Adipocyte (in vitro differentiated cells): ENCODE measurements at regions not wholly inside any gene's neighbourhood (a gene's known extent, or its start where the extent isn't known, plus 50 kb on each side); places are given as distances from the start of the nearest gene placed in this dataset.
"Not testable (repeated sequence)": the region's sequence is repeated elsewhere in the genome, so short reads cannot be mapped to it uniquely, and the experiment has no call there.

Experiments
- DNase-seq: peaks from one replicate; pipeline ENCODE4 v3.0.0-alpha.2; 2015; ENCODE audit warnings: low read depth
- H3K27me3 ChIP-seq: replicated peaks from 2 replicates; pipeline ENCODE4 v1.7.0; 2013; ENCODE audit warnings: mild to moderate bottlenecking, low read length, moderate library complexity; ENCODE audit not compliant: control insufficient read depth, insufficient read depth
- H3K36me3 ChIP-seq: 2 replicates; pipeline ENCODE4 v1.7.0; 2013; ENCODE audit warnings: low read length, mild to moderate bottlenecking, moderate library complexity; ENCODE audit not compliant: control insufficient read depth, insufficient read depth, severe bottlenecking
- H3K4me1 ChIP-seq: 2 replicates; pipeline ENCODE4 v1.7.0; 2013; ENCODE audit warnings: mild to moderate bottlenecking, low read length, moderate library complexity; ENCODE audit not compliant: control insufficient read depth, insufficient read depth
- H3K4me3 ChIP-seq: 2 replicates; pipeline ENCODE4 v1.7.0; 2013; ENCODE audit warnings: mild to moderate bottlenecking, low read length, moderate library complexity
- H3K9ac ChIP-seq: 2 replicates; pipeline ENCODE4 v1.7.0; 2013; ENCODE audit warnings: mild to moderate bottlenecking, low read length, moderate library complexity
- H3K9me3 ChIP-seq: 2 replicates; pipeline ENCODE4 v1.7.0; 2013; ENCODE audit warnings: mild to moderate bottlenecking, low read length, moderate library complexity; ENCODE audit not compliant: control insufficient read depth

DNA sequence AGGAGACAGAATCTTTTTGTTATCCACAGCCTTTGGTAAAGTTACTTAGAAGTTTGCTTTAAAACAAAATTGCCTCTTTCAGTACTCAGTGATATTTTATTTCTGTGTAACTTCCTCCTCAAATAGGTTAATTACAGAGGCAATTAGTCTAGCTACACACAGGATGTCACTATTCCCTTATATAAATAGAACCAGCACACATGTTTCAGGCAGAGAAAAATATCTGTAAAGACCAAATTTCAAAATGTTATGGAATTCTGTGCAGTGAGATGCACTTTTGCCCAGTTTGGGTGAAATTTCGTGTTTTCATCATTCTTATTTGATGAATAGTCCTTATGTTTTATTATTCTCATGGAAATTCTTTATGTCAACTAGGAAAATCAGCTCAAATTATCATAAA, 410.6 kb upstream of the SOX5 start:
- Histone ChIP-seq H3K9me3 (no peaks in the 10 kb centered on the region), H3K4me3 (peak overlapping the region; percentile 68), H3K27me3 (no peaks in the 10 kb centered on the region), H3K9ac (peak overlapping the region; percentile 83), H3K4me1 (peaks cover 38% of the 10 kb centered on the region), H3K36me3 (no peaks in the 10 kb centered on the region)
- DNase-seq = no peak

- Histone ChIP-seq H3K4me1 (peaks cover 34% of the 10 kb centered on the region), H3K27me3 (no peaks in the 10 kb centered on the region), H3K9ac (peak overlapping the region; percentile 83), H3K36me3 (no peaks in the 10 kb centered on the region), H3K4me3 (peak overlapping the region; percentile 68), H3K9me3 (no peaks in the 10 kb centered on the region)
- DNase-seq = peak; percentile 25
Measured at GRCh38 chr12:24359418-24359817, 409.9 kb upstream of the SOX5 start.

GRCh38 chr12:24356240-24356804, 406.9 kb upstream of the SOX5 start:
- H3K9ac ChIP-seq = no peak overlapping the region
- H3K36me3 ChIP-seq = no peaks in the 10 kb centered on the region
- no peak for DNase-seq
- H3K9me3 ChIP-seq = no peaks in the 10 kb centered on the region
- peaks cover 28% of the 10 kb centered on the region for H3K4me1 ChIP-seq
- no peak overlapping the region for H3K4me3 ChIP-seq
- no peaks in the 10 kb centered on the region for H3K27me3 ChIP-seq

DNA sequence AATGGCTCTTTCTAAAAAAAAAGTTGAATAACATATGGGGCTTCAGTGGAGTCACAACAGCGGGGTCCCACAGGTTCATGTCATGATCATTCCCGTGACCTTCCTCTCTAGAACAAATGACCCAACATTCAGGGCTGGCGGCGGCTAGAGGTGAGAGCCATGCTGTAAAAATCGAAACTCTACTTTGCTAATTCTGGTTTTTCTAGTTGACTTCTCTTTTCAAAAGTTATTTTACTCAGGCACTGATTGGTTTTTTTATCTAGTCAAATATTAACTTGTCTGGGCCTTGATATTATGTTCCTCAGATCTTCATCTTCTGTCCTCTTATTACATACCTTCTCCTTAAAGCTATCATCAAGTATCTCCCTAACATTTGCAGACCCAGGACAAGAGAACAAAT, 402.9 kb upstream of the SOX5 start:
- Histone ChIP-seq H3K4me3 (no peak overlapping the region), H3K9me3 (no peaks in the 10 kb centered on the region), H3K36me3 (no peaks in the 10 kb centered on the region), H3K4me1 (peaks cover 4% of the 10 kb centered on the region), H3K9ac (no peak overlapping the region), H3K27me3 (no peaks in the 10 kb centered on the region)
- DNase-seq = no peak

GRCh38 chr12:24349051-24349799, 399.8 kb upstream of the SOX5 start:
- Histone ChIP-seq H3K4me3 (no peak overlapping the region), H3K27me3 (no peaks in the 10 kb centered on the region), H3K36me3 (no peaks in the 10 kb centered on the region), H3K4me1 (peaks cover 4% of the 10 kb centered on the region), H3K9me3 (no peaks in the 10 kb centered on the region), H3K9ac (no peak overlapping the region)
- DNase-seq = no peak

- H3K4me1 ChIP-seq, H3K36me3 ChIP-seq, H3K9me3 ChIP-seq, H3K9ac ChIP-seq, H3K27me3 ChIP-seq, H3K4me3 ChIP-seq, DNase-seq: not testable (repeated sequence)
Measured at GRCh38 chr12:24348180-24348579, 398.7 kb upstream of the SOX5 start.

DNA sequence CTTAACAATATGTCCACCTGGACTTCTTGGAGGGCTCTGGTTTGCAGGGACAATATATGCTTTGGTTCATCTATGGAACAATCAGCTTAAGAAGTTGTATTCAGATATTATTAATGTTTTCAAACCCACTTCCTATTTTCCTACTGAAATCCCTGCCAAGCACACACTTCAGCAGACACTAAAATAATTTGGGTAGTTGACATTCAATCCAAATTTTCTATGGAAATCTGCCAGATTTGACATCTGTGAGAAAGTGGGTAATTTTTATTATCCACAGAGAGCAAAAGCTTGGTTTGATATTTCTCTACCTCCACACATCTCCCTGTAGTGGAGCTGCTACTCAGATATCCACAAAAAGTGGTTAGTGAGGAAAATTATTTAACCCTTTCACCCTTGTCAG, 378.8 kb upstream of the SOX5 start:
- Histone ChIP-seq H3K36me3 (peaks cover 4% of the 10 kb centered on the region), H3K4me3 (no peak overlapping the region), H3K27me3 (no peaks in the 10 kb centered on the region), H3K4me1 (no peaks in the 10 kb centered on the region), H3K9ac (no peak overlapping the region), H3K9me3 (no peaks in the 10 kb centered on the region)
- DNase-seq = no peak

GRCh38 chr12:24325331-24325730, 375.9 kb upstream of the SOX5 start:
- no peak overlapping the region for H3K9ac ChIP-seq
- no peak overlapping the region for H3K4me3 ChIP-seq
- no peaks in the 10 kb centered on the region for H3K4me1 ChIP-seq
- H3K27me3 ChIP-seq = no peaks in the 10 kb centered on the region
- peaks cover 2% of the 10 kb centered on the region for H3K36me3 ChIP-seq
- H3K9me3 ChIP-seq = no peaks in the 10 kb centered on the region
- DNase-seq = no peak

- Histone ChIP-seq H3K9ac (no peak overlapping the region), H3K36me3 (no peaks in the 10 kb centered on the region), H3K4me1 (no peaks in the 10 kb centered on the region), H3K27me3 (no peaks in the 10 kb centered on the region), H3K9me3 (no peaks in the 10 kb centered on the region), H3K4me3 (no peak overlapping the region)
- no peak for DNase-seq
Measured at GRCh38 chr12:24307716-24308335, 358.4 kb upstream of the SOX5 start.

DNA sequence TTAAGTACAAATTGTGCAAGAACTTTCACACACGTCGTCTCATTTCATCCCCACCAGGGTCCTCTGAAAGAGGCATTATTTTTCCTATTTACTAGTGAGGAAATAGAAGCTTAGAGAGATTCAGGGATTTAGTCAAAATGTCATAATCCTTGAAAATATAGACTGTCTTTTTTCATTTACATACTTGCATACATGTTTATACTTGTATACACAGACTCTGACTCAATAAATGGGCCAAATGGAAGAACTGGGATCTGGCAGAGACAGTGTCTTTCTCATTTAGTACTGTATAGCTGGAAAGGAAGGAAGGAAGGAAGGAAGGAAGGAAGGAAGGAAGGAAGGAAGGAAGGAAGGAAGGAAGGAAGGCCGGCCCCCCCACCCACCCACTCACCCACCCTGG, 357.7 kb upstream of the SOX5 start:
- H3K4me3 ChIP-seq = no peak overlapping the region
- no peaks in the 10 kb centered on the region for H3K36me3 ChIP-seq
- no peak for DNase-seq
- H3K4me1 ChIP-seq = no peaks in the 10 kb centered on the region
- H3K9me3 ChIP-seq = no peaks in the 10 kb centered on the region
- no peak overlapping the region for H3K9ac ChIP-seq
- no peaks in the 10 kb centered on the region for H3K27me3 ChIP-seq

- Histone ChIP-seq H3K4me1 (no peaks in the 10 kb centered on the region), H3K36me3 (no peaks in the 10 kb centered on the region), H3K4me3 (no peak overlapping the region), H3K9me3 (no peaks in the 10 kb centered on the region), H3K9ac (no peak overlapping the region), H3K27me3 (no peaks in the 10 kb centered on the region)
- DNase-seq = no peak
Measured at GRCh38 chr12:24306001-24306400, 356.5 kb upstream of the SOX5 start.
